B cell (primary cell): ENCODE measurements at regions not wholly inside any gene's neighbourhood (a gene's known extent, or its start where the extent isn't known, plus 50 kb on each side); places are given as distances from the start of the nearest gene placed in this dataset.

ENCODE experiments used
- ATAC-seq: fragments of 200-7000 bp; cut with Tn5 transposase; one replicate; pipeline ENCODE4 v1.10.0; 2021; ENCODE audit warnings: low read depth, mild to moderate bottlenecking, moderate number of reproducible peaks, moderate library complexity
- CTCF ChIA-PET: fragments of 350-600 bp; sonication (Branson Sonifier 250); formaldehyde crosslinking; loops from one replicate; lab custom pipeline; 2021; ENCODE audit warnings: antibody characterized with exemption, inconsistent platforms; lab: Charles Lee
- POLR2A ChIA-PET: fragments of 350-600 bp; sonication (Branson Sonifier 250); formaldehyde crosslinking; loops from one replicate; lab custom pipeline; 2021; ENCODE audit warnings: antibody characterized with exemption; lab: Charles Lee
- DNase-seq: peaks from one replicate; pipeline ENCODE4 v3.0.0; 2013
- H2AFZ ChIP-seq: 2 replicates; pipeline ENCODE4 v1.6.1; 2012; ENCODE audit warnings: mild to moderate bottlenecking, low read depth, low read length; ENCODE audit not compliant: insufficient read depth, poor library complexity, severe bottlenecking
- H3K27ac ChIP-seq, 2 donors: 1 replicate in 1 of 2; 2 replicates in 1 of 2; pipeline ENCODE4 v1.5.1; 2012 to 2013; ENCODE audit warnings: low read length in 2 of 2, mild to moderate bottlenecking in 2 of 2, moderate library complexity in 1 of 2
- H3K27me3 ChIP-seq, 4 experiments: fragments of 200-600 bp in 1 of 4; sonication (generic) in 1 of 4; replicated peaks in 1 of 4; 1 replicate in 2 of 4; 2 replicates in 2 of 4; pipeline versions ENCODE4 v1.6.1 to v1.7.0; 2013 to 2016; ENCODE audit warnings: low read length in 3 of 4, mild to moderate bottlenecking in 2 of 4, mixed read lengths in 1 of 4, moderate library complexity in 1 of 4; ENCODE audit not compliant: insufficient read depth in 4 of 4, control insufficient read depth in 3 of 4; ENCODE audit errors: control extremely low read depth in 1 of 4
- H3K36me3 ChIP-seq, 2 experiments: replicated peaks in 1 of 2; 1 replicate in 1 of 2; 2 replicates in 1 of 2; pipeline versions ENCODE4 v1.6.1 to v1.7.1; 2013; ENCODE audit warnings: low read length in 1 of 2; ENCODE audit not compliant: insufficient read depth in 2 of 2, control insufficient read depth in 1 of 2; ENCODE audit errors: control extremely low read depth in 1 of 2, extremely low read depth in 1 of 2
- H3K4me1 ChIP-seq, 2 donors: fragments of 200-600 bp in 1 of 2; sonication (generic) in 1 of 2; 1 replicate in 1 of 2; 2 replicates in 1 of 2; pipeline versions ENCODE4 v1.5.1 to v1.6.1; 2013 to 2017; ENCODE audit warnings: low read length in 2 of 2; ENCODE audit not compliant: control insufficient read depth in 2 of 2, insufficient read depth in 2 of 2
- H3K4me2 ChIP-seq: replicated peaks from 2 replicates; pipeline ENCODE3; 2012; ENCODE audit warnings: mild to moderate bottlenecking, low read depth, low read length; ENCODE audit not compliant: poor library complexity, severe bottlenecking
- H3K4me3 ChIP-seq, 5 experiments: fragments of 200-600 bp in 1 of 5; sonication (generic) in 1 of 5; 1 replicate in 3 of 5; 2 replicates in 2 of 5; pipeline versions ENCODE4 v1.5.1 to v1.7.0; 2011 to 2016; ENCODE audit warnings: low read length in 4 of 5, mild to moderate bottlenecking in 4 of 5, low read depth in 2 of 5, control low read depth in 1 of 5, moderate library complexity in 1 of 5; ENCODE audit not compliant: insufficient read depth in 1 of 5; ENCODE audit errors: control extremely low read depth in 1 of 5, extremely low read depth in 1 of 5
- H3K79me2 ChIP-seq: fragments of 200-600 bp; sonication (generic); one replicate; pipeline ENCODE4 v1.6.0; 2016; ENCODE audit warnings: low read length; ENCODE audit not compliant: control insufficient read depth, insufficient read depth
- H3K9ac ChIP-seq: fragments of 200-600 bp; sonication (generic); 2 replicates; pipeline ENCODE4 v1.6.1; 2017; ENCODE audit warnings: mild to moderate bottlenecking, low read length, moderate library complexity
- H3K9me3 ChIP-seq, 3 donors: one replicate each; pipeline versions ENCODE4 v1.6.1 to v1.7.1; 2013; ENCODE audit warnings: low read length in 2 of 3; ENCODE audit not compliant: control insufficient read depth in 2 of 3, insufficient read depth in 1 of 3; ENCODE audit errors: control extremely low read depth in 1 of 3
- H4K20me1 ChIP-seq: 2 replicates; pipeline ENCODE4 v1.6.0; 2012; ENCODE audit warnings: mild to moderate bottlenecking, low read length; ENCODE audit not compliant: insufficient read depth, control insufficient read depth, poor library complexity, severe bottlenecking
- H3K27ac Mint-ChIP-seq: one replicate; pipeline ENCODE4 v1.8.0; 2021; ENCODE audit warnings: mixed read lengths
- H3K27me3 Mint-ChIP-seq: one replicate; pipeline ENCODE4 v1.8.0; 2021; ENCODE audit warnings: mixed read lengths
- H3K4me1 Mint-ChIP-seq: one replicate; pipeline ENCODE4 v1.8.0; 2021; ENCODE audit warnings: mixed read lengths
- H3K4me3 Mint-ChIP-seq: one replicate; pipeline ENCODE4 v1.8.0; 2021; ENCODE audit warnings: mixed read lengths
- H3K9me3 Mint-ChIP-seq: one replicate; pipeline ENCODE4 v1.8.0; 2022; ENCODE audit warnings: mixed read lengths; ENCODE audit not compliant: insufficient read depth
- CTCF ChIP-seq: fragments of 200-600 bp; IDR thresholded peaks from one replicate; pipeline ENCODE4 v1.8.0; 2022; ENCODE audit warnings: antibody characterized with exemption, mild to moderate bottlenecking
- EZH2 ChIP-seq: IDR thresholded peaks from 2 replicates; pipeline ENCODE4 v1.6.1; 2012; ENCODE audit warnings: borderline replicate concordance, low read depth, mild to moderate bottlenecking, moderate library complexity, low read length; ENCODE audit not compliant: insufficient read depth, poor library complexity, severe bottlenecking
- WGBS: methylation state at CpG from one replicate; pipeline ENCODE4 v1.1.5; 2013; ENCODE audit warnings: missing lambda C conversion rate; ENCODE audit not compliant: insufficient coverage; 5-methylcytosine and 5-hydroxymethylcytosine counted together
- intact Hi-C: fragments of 100-400 bp; cut with micrococcal nuclease; formaldehyde crosslinking; loops from one replicate; pipeline ENCODE4 v1.10.0; 2022

DNA sequence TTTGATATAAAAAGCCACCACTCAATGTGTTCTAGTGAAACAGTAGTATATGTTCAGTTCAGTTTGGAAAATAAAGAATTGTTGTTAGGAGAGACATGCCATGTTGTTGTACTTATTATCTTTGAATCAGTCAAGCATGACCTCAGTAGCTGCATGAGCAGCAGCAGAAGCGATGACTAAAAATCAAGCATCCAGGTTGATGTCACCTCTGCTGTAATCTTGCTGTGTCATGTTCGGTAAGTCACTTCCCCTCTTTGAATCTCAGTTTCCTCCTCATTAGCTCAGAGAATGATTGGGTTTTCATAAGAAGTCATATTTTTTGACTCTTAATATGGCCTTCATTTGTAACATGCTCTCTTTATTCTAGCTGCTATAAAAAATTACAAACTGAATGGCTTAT lies 428.4 kb upstream of the B3GALT2 start:
- Histone ChIP-seq H3K4me1 (peaks cover 4 to 5% of the 10 kb centered on the region in 2 donors), H2AFZ (no peak overlapping the region), H3K4me2 (no peak overlapping the region)

GRCh38 chr1:193614275-193614674 lies 427.9 kb upstream of the B3GALT2 start:
- no peaks in the 10 kb centered on the region for H3K79me2 ChIP-seq
- no peak overlapping the region for H3K4me2 ChIP-seq
- H3K9ac ChIP-seq = no peak overlapping the region
- no peak for ATAC-seq
- ChIA-PET POLR2A (no interaction called here), CTCF (no interaction called here)
- no peak for TF ChIP-seq CTCF
- no peak for DNase-seq
- H4K20me1 ChIP-seq = no peaks in the 10 kb centered on the region
- Mint-ChIP-seq H3K4me1 (peaks cover 5% of the 10 kb centered on the region), H3K27me3 (peaks cover 7% of the 10 kb centered on the region), H3K4me3 (no peak overlapping the region), H3K9me3 (no peaks in the 10 kb centered on the region), H3K27ac (no peak overlapping the region)
- H3K4me1 ChIP-seq = peaks cover 4 to 5% of the 10 kb centered on the region in 2 donors
- no peak overlapping the region for H3K27ac ChIP-seq
- no peaks in the 10 kb centered on the region for H3K9me3 ChIP-seq
- H3K27me3 ChIP-seq = no peaks in the 10 kb centered on the region
- intact Hi-C loops = no loop called here
- H3K4me3 ChIP-seq = no peak overlapping the region
- H2AFZ ChIP-seq = no peak overlapping the region
- 100% methylated on average over 2 of the region's 3 CpGs for WGBS
- H3K36me3 ChIP-seq = no peaks in the 10 kb centered on the region

More for the DNA sequence above, 428.4 kb upstream of the B3GALT2 start:
- no peak overlapping the region for H3K4me3 ChIP-seq
- H3K27me3 ChIP-seq = no peaks in the 10 kb centered on the region
- no peaks in the 10 kb centered on the region for H3K9me3 Mint-ChIP-seq
- ATAC-seq (no peak), DNase-seq (peak; percentile 8)
- H3K27ac ChIP-seq = no peak overlapping the region
- H3K9me3 ChIP-seq = no peaks in the 10 kb centered on the region
- no peaks in the 10 kb centered on the region for H3K36me3 ChIP-seq
- H3K27me3 Mint-ChIP-seq = peaks cover 7% of the 10 kb centered on the region
- H3K4me1 Mint-ChIP-seq = peaks cover 5% of the 10 kb centered on the region
- ChIA-PET CTCF (no interaction called here), POLR2A (no interaction called here)
- H3K4me3 Mint-ChIP-seq = no peak overlapping the region
- intact Hi-C loops = no loop called here
- no peaks in the 10 kb centered on the region for H4K20me1 ChIP-seq
- 86% methylated on average over 1 of the region's 2 CpGs for WGBS
- no peak overlapping the region for H3K27ac Mint-ChIP-seq
- TF ChIP-seq EZH2 (no peak), CTCF (no peak)
- no peaks in the 10 kb centered on the region for H3K79me2 ChIP-seq
- H3K9ac ChIP-seq = no peak overlapping the region
